ENCODE measurements at regions not wholly inside any gene's neighbourhood (a gene's known extent, or its start where the extent isn't known, plus 50 kb on each side); places are given as distances from the start of the nearest gene placed in this dataset.

- H3K79me2 ChIP-seq (ENCODE audit: insufficient read depth, low read depth): no peaks in the 10 kb centered on the region
- no peak overlapping the region for H3K27ac ChIP-seq
- H3K4me1 ChIP-seq (ENCODE audit: low read depth, poor library complexity, severe bottlenecking): no peaks in the 10 kb centered on the region
- H2AFZ ChIP-seq (ENCODE audit: low read depth): no peak overlapping the region
- H3K9ac ChIP-seq: no peak overlapping the region
- H3K4me3 ChIP-seq (IDR thresholded peaks at IDR 0.05; ENCODE audit: insufficient read depth, low read depth, low read length): no peak overlapping the region
- no peaks in the 10 kb centered on the region for H4K20me1 ChIP-seq (ENCODE audit: insufficient read depth)
- no peaks in the 10 kb centered on the region for H3K36me3 ChIP-seq (ENCODE audit: insufficient read depth)
- H3K4me2 ChIP-seq: no peak overlapping the region
- no peaks in the 10 kb centered on the region for H3K27me3 ChIP-seq (ENCODE audit: insufficient read depth, low read depth)
- TF ChIP-seq CTCF (conservative IDR thresholded peaks at IDR 0.05; ENCODE audit: low read depth, low read length): no peak
These were observed 152.7 kb upstream of the KITLG start for GRCh38 chr12:88733008-88733407.

- H3K79me2 ChIP-seq (ENCODE audit: insufficient read depth, low read depth): no peaks in the 10 kb centered on the region
- no peaks in the 10 kb centered on the region for H3K4me1 ChIP-seq (ENCODE audit: low read depth, poor library complexity, severe bottlenecking)
- TF ChIP-seq CTCF (conservative IDR thresholded peaks at IDR 0.05; ENCODE audit: low read depth, low read length): no peak
- H4K20me1 ChIP-seq (ENCODE audit: insufficient read depth): no peaks in the 10 kb centered on the region
- no peak overlapping the region for H3K9ac ChIP-seq
- H3K4me3 ChIP-seq (IDR thresholded peaks at IDR 0.05; ENCODE audit: insufficient read depth, low read depth, low read length): no peak overlapping the region
- no peak overlapping the region for H2AFZ ChIP-seq (ENCODE audit: low read depth)
- no peaks in the 10 kb centered on the region for H3K36me3 ChIP-seq (ENCODE audit: insufficient read depth)
- no peak overlapping the region for H3K27ac ChIP-seq
- no peak overlapping the region for H3K4me2 ChIP-seq
- no peaks in the 10 kb centered on the region for H3K27me3 ChIP-seq (ENCODE audit: insufficient read depth, low read depth)
These were observed 148.9 kb upstream of the KITLG start for GRCh38 chr12:88729196-88729595.

- Histone ChIP-seq H3K4me2 (no peak overlapping the region), H3K4me3 (IDR thresholded peaks at IDR 0.05; ENCODE audit: insufficient read depth, low read depth, low read length) (no peak overlapping the region), H3K9ac (no peak overlapping the region), H3K36me3 (ENCODE audit: insufficient read depth) (no peaks in the 10 kb centered on the region), H3K79me2 (ENCODE audit: insufficient read depth, low read depth) (no peaks in the 10 kb centered on the region), H3K27ac (no peak overlapping the region), H3K4me1 (ENCODE audit: low read depth, poor library complexity, severe bottlenecking) (no peaks in the 10 kb centered on the region), H2AFZ (ENCODE audit: low read depth) (no peak overlapping the region), H3K27me3 (ENCODE audit: insufficient read depth, low read depth) (no peaks in the 10 kb centered on the region), H4K20me1 (ENCODE audit: insufficient read depth) (no peaks in the 10 kb centered on the region)
- no peak for TF ChIP-seq CTCF (conservative IDR thresholded peaks at IDR 0.05; ENCODE audit: low read depth, low read length)
These were observed 146.8 kb upstream of the KITLG start for GRCh38 chr12:88726806-88727720.

- Histone ChIP-seq H3K36me3 (ENCODE audit: insufficient read depth) (no peaks in the 10 kb centered on the region), H4K20me1 (ENCODE audit: insufficient read depth) (no peaks in the 10 kb centered on the region), H3K4me1 (ENCODE audit: low read depth, poor library complexity, severe bottlenecking) (no peaks in the 10 kb centered on the region), H3K4me3 (IDR thresholded peaks at IDR 0.05; ENCODE audit: insufficient read depth, low read depth, low read length) (no peak overlapping the region), H3K27ac (no peak overlapping the region), H3K9ac (no peak overlapping the region), H3K4me2 (no peak overlapping the region), H3K79me2 (ENCODE audit: insufficient read depth, low read depth) (no peaks in the 10 kb centered on the region), H2AFZ (ENCODE audit: low read depth) (no peak overlapping the region), H3K27me3 (ENCODE audit: insufficient read depth, low read depth) (no peaks in the 10 kb centered on the region)
- no peak for TF ChIP-seq CTCF (conservative IDR thresholded peaks at IDR 0.05; ENCODE audit: low read depth, low read length)
These were observed 145.4 kb upstream of the KITLG start for GRCh38 chr12:88725592-88726143.
